Fibroblast of pulmonary artery (primary cell): ENCODE measurements at regions not wholly inside any gene's neighbourhood (a gene's known extent, or its start where the extent isn't known, plus 50 kb on each side); places are given as distances from the start of the nearest gene placed in this dataset.

Source experiments
- DNase-seq: peaks from one replicate; pipeline ENCODE4 v3.0.0-alpha.2; 2010; ENCODE audit warnings: low read depth
- H3K4me3 ChIP-seq: replicated peaks from 2 replicates; pipeline ENCODE4 v1.5.1; 2011; ENCODE audit warnings: low read depth, mild to moderate bottlenecking, control low read depth, low read length, moderate library complexity
- CTCF ChIP-seq: IDR thresholded peaks from 2 replicates; pipeline ENCODE4 v1.5.1; 2011; ENCODE audit warnings: mild to moderate bottlenecking, control low read depth, low read length, inconsistent platforms; ENCODE audit errors: missing control alignments

DNA sequence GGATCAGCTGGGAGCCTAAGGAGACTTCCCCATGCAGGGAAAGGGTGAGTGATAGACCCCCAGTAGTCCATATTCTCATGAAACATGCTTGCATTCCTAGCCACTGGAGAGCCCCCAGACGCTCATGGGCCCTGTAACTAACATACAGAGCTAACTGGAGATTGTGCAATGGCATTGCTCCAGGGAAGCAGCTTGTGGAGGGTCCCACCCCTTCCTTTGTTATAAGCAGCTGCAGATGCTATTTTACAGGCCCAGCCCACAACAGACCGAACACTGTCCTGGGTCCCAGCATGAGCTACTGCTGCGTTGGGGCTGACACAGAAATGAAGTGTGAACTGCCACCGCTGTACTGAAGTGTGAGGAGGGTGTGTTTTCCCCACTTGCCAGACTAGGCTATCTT lies 1465.7 kb upstream of the DIAPH2 start:
- TF ChIP-seq CTCF = no peak
- H3K4me3 ChIP-seq = no peak overlapping the region

GRCh38 chrX:95248386-95248785 lies 1436.3 kb upstream of the DIAPH2 start:
- no peak for DNase-seq
- H3K4me3 ChIP-seq = no peak overlapping the region
- TF ChIP-seq CTCF = no peak

More for the DNA sequence above, 1465.7 kb upstream of the DIAPH2 start:
- DNase-seq = no peak

DNA sequence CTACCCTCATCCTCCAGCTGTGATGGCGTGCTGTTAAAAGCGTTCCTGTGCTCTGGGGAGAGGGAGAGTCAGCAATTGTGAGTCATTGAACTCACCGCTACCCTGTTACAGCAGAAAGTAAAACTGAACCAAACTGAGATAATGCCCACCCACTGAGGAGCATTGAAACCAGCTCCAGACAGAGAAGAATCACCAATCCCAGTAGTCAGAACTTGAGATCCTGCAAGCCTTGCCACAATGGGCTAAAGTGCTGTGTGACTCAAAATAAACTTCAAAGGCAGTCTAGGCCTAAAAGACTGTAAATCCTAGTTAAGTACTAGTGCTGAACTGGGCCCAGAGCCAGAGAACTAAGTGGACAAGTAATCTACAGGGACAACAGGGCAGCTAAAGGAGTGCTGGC lies 1394.2 kb upstream of the DIAPH2 start:
- no peak for TF ChIP-seq CTCF
- no peak overlapping the region for H3K4me3 ChIP-seq
- DNase-seq = no peak

- no peak for TF ChIP-seq CTCF
- H3K4me3 ChIP-seq = no peak overlapping the region
- DNase-seq = no peak
Measured at GRCh38 chrX:95291561-95291960, 1393.1 kb upstream of the DIAPH2 start.

DNA sequence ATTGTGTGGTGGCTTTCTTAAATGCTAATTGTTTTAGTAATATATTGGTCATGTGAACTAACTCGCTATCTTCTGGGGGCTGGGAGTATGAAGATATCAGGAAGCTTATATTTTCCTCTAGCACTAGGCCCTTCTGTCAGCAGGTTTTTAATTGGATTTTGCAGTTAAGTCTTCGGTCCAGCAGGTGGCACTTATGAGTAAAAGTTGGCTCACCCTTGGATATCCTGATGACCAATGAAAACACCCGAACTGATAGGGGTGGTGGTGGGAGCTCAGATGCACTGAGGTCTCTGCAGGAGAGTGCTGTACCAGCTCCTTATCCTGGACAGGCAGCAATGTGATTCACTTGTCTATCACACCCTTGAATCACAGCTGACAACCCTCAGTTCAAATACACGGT lies 1365.8 kb upstream of the DIAPH2 start:
- H3K4me3 ChIP-seq = no peak overlapping the region
- DNase-seq = no peak
- no peak for TF ChIP-seq CTCF

DNA sequence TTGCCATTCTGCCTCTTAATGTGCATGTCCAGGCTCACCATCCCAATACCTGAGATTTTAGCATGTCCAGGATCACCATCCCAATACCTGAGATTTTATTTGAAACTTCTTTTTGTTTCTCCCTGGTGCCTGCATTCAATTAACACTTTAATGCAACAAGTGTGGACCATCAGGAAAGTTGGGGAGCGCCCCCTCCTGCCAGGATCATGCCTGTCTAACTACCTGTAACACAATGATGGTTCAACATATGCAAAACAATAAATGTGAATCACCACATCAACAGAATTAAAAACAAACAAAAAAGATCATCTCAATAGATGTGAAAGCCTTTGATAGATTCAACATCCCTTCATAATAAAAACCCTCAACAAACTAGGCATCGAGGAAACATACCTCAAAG lies 1359.5 kb upstream of the DIAPH2 start:
- TF ChIP-seq CTCF = no peak
- no peak for DNase-seq
- H3K4me3 ChIP-seq = no peak overlapping the region

- DNase-seq = no peak
- H3K4me3 ChIP-seq = no peak overlapping the region
- TF ChIP-seq CTCF = no peak
Measured at GRCh38 chrX:95330292-95330691, 1354.3 kb upstream of the DIAPH2 start.
